ENCODE measurements at regions not wholly inside any gene's neighbourhood (a gene's known extent, or its start where the extent isn't known, plus 50 kb on each side); places are given as distances from the start of the nearest gene placed in this dataset.

DNA sequence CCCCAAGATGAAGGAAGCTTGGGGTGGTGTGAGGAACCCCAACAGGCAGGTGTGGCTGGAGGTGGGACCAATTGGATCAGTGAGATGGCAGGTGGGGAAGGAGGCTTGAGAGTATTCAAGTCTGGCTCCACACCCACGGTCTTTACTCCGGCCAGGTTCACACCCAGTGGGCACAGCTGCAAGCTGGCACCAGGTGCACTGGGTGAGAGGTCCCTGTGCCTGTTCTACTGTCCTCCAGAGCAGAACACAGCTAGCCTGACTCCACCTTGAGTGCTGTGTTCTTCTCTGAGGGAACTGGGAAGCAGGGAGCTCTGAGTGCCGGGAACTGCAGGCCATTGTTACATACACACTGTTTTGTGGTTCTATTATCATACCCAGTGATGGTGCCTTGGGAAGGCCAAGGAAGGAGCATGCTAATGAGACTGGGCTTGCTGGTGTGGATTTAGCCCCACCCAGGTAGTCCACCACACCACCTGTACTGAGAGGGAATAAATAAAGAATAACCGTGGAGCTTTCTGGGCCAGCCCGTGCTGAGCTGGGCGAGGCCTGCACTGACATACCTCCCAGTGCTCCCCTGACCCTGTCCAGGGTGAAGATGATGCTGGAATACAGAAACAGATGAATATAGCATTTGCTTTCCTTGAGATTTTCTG lies 93.4 kb downstream of the ABHD5 start:
- H3K4me1 Mint-ChIP-seq (ENCODE audit: low read depth): no peaks in the 10 kb centered on the region
- H3K36me3 Mint-ChIP-seq (ENCODE audit: insufficient read depth): no peaks in the 10 kb centered on the region
- H3K9me3 Mint-ChIP-seq: peaks cover under 1% of the 10 kb centered on the region
- ATAC-seq (no peak), DNase-seq (no peak)
- H3K4me3 Mint-ChIP-seq: no peak overlapping the region
- no peaks in the 10 kb centered on the region for H3K27me3 Mint-ChIP-seq (ENCODE audit: low read depth)

DNA sequence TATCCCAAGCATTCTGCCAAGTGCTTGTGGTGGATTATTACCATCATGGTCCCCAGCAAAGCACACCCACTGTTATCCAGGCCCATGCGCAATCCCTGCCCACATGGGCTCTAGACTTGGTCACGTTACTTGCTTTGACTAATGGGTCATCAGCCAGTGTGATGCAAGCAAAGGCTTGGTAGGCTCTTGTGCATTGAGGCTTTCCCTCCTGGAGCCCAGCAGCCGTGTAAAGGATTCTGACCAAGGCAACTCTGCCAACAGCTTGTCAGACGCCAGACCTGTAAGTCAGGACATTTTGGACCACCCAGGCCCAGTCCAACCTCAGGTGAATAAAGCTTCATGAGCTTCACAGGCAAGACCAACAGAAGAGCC lies 93.9 kb downstream of the ABHD5 start:
- Mint-ChIP-seq H3K9me3 (no peaks in the 10 kb centered on the region), H3K27me3 (ENCODE audit: low read depth) (no peaks in the 10 kb centered on the region), H3K4me1 (ENCODE audit: low read depth) (no peaks in the 10 kb centered on the region), H3K36me3 (ENCODE audit: insufficient read depth) (no peaks in the 10 kb centered on the region), H3K4me3 (no peak overlapping the region)
- DNase-seq: no peak
- ATAC-seq: no peak

DNA sequence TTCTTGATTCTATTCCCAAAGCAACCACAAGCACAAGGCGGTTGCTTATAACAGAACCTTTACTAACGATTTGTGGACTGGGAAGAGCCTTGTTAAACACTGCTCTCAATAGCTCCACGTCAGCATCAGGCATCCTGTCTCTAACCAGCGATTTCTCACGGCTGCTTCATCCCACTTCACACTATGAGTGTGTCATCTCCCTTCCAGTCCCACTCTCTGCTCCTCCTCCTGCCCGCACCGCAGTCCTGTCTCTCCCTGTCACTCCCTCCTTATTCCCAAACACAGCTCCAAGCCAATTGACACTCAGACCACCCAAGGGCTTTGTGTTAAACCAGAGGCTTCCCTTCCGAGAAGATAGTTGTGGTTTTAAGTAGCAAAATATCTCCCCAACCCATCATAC lies 94.8 kb downstream of the ABHD5 start:
- Mint-ChIP-seq H3K27me3 (ENCODE audit: low read depth) (peaks cover 3% of the 10 kb centered on the region), H3K4me3 (no peak overlapping the region), H3K36me3 (ENCODE audit: insufficient read depth) (no peaks in the 10 kb centered on the region), H3K9me3 (no peaks in the 10 kb centered on the region), H3K4me1 (ENCODE audit: low read depth) (no peaks in the 10 kb centered on the region)
- DNase-seq (no peak), ATAC-seq (no peak)

DNA sequence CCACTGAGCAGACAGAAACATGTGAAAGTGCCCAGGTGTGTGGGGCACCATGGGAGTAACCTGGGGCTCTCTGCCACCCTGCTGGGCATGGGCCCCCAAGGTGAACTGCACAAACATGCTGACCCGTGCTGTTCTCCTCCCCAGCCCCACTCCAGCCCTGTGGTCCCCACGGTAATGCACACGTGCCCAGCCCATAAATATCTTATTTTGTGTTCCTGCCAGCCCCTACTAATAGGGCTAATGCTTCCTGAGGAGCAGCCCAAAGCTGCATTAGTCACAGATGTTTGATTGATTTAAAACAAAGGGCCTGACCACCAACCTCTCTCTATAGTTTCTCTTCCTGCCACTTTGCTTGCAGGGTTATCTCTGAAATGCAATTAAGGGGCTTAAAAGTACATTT lies 95.4 kb downstream of the ABHD5 start:
- H3K36me3 Mint-ChIP-seq (ENCODE audit: insufficient read depth): no peaks in the 10 kb centered on the region
- H3K27me3 Mint-ChIP-seq (ENCODE audit: low read depth): peaks cover 4% of the 10 kb centered on the region
- ATAC-seq (no peak), DNase-seq (no peak)
- H3K4me3 Mint-ChIP-seq: no peak overlapping the region
- H3K9me3 Mint-ChIP-seq: no peaks in the 10 kb centered on the region
- H3K4me1 Mint-ChIP-seq (ENCODE audit: low read depth): no peaks in the 10 kb centered on the region

DNA sequence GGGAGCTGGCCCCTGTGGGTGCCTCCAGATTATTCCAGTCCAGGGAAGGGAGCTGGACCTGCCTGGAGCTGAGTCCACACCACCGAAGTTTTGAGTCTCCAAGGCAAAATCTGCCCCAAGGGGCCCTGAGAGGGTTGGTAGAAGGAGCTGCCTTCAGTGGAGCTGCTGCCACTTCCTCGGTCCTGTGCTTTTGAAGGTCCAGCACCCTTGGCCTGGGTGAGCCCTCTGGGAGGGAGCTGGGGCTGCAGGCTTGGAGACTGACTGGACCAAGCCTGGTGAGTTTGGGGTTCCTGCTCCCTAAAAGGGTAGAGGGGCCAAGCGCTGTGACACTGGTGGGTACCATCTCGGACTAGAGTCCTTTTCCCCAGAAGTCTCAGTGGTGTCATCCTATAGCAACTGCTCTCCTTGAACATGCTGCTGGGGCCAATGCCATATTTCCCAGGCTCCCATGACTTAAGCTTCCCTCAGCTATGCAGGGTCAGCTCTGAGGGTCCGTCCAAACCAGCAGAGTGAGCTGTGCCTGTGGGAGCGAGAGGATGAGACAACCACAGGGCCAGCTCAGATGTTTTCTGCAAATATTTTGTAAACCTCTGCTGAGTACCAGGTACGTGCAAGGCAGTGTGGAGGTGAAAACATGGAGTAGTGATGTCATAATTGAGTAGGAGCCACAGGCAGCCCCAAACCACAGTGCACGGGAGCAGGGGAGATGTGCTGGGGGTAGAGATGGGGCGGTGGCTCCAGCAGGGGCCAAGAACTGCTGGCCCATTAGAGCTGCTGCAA lies 96.0 kb downstream of the ABHD5 start:
- no peaks in the 10 kb centered on the region for H3K4me1 Mint-ChIP-seq (ENCODE audit: low read depth)
- H3K4me3 Mint-ChIP-seq: no peak overlapping the region
- H3K9me3 Mint-ChIP-seq: no peaks in the 10 kb centered on the region
- DNase-seq (no peak), ATAC-seq (no peak)
- peaks cover 9% of the 10 kb centered on the region for H3K27me3 Mint-ChIP-seq (ENCODE audit: low read depth)
- no peaks in the 10 kb centered on the region for H3K36me3 Mint-ChIP-seq (ENCODE audit: insufficient read depth)

DNA sequence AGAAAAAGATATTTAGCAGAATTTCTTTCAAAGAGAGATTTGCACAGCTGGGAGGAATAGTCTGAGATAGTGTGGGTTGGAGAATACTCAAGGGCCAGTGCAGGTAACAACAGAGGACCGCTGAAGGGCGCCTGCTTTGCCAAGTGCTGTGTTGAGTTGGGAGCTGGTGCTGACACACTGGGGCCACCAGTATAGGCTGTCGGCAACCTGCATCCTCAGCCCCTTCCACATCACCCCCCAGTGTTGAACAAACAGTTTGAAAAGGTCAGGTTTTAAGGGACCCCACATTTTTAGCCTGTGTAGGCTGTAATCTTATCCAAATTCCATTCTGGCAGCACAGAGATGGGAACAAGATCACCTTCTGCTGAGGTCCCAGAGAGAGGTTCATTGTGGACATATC lies 96.6 kb downstream of the ABHD5 start:
- H3K4me3 Mint-ChIP-seq: no peak overlapping the region
- DNase-seq: no peak
- ATAC-seq: no peak
- H3K36me3 Mint-ChIP-seq (ENCODE audit: insufficient read depth): no peaks in the 10 kb centered on the region
- peaks cover 9% of the 10 kb centered on the region for H3K27me3 Mint-ChIP-seq (ENCODE audit: low read depth)
- H3K4me1 Mint-ChIP-seq (ENCODE audit: low read depth): no peaks in the 10 kb centered on the region
- H3K9me3 Mint-ChIP-seq: no peaks in the 10 kb centered on the region

DNA sequence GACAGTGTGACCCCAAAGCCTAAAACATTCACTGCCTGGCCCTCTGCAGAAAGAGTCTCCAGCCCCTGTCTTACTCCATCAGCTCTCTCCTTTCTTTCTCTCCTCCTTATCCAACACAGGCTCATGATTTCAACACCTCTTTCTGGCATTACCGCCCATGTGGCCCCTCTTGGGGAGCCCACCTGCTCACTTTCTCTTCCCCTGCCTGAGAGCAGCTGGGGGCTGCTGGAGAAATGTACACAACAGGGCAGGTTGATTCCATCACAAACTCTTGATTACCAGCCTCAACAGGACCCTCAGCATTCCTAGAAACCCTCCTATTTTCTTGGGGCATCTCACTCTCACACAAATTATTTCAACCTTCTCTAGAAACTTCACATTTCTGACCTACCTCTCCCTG lies 98.3 kb downstream of the ABHD5 start:
- no peaks in the 10 kb centered on the region for H3K4me1 Mint-ChIP-seq (ENCODE audit: low read depth)
- no peaks in the 10 kb centered on the region for H3K36me3 Mint-ChIP-seq (ENCODE audit: insufficient read depth)
- peaks cover 9% of the 10 kb centered on the region for H3K27me3 Mint-ChIP-seq (ENCODE audit: low read depth)
- no peak overlapping the region for H3K4me3 Mint-ChIP-seq
- H3K9me3 Mint-ChIP-seq: no peaks in the 10 kb centered on the region
- no peak for DNase-seq
- no peak for ATAC-seq

DNA sequence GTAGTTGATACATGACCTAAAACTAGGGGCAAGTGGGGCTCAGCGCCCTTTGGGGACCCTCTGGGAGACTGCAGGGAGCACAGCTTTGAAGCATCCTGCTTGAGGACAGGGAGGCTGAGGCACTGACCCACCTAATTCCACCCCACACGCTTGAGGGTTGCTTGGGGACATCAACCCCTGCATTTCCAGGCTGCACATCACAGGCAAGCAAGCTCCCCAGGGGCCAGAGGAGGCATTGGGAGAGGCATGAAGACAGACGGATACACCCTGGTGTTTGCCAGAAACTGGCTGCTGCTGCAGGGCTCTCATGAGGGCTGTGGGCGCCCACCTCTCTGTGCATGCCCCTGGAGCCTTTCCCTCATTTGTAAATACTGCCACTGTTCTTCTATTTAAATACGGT lies 99.3 kb downstream of the ABHD5 start:
- Mint-ChIP-seq H3K9me3 (no peaks in the 10 kb centered on the region), H3K4me1 (ENCODE audit: low read depth) (no peaks in the 10 kb centered on the region), H3K27me3 (ENCODE audit: low read depth) (peaks cover 13% of the 10 kb centered on the region), H3K36me3 (ENCODE audit: insufficient read depth) (no peaks in the 10 kb centered on the region), H3K4me3 (no peak overlapping the region)
- DNase-seq (no peak), ATAC-seq (no peak)

DNA sequence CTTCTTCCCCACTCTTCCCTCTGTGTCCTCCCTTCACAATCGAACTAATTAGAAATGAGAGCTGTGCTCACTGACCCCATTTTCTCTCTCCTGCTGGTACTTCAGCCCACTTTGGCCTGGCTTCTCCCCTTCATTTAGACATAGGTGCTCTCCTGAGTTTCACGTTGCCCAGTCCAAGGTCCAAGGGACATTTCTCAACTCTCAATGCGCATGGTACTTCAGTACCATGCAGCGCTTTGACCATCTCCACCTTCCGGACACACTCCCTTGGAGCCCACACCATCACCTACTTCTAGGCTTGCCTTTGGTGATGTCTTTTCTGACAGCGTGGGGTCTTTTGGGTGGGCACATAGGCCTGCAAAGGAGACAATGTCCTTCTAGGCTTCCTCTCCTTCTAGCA lies 99.7 kb downstream of the ABHD5 start:
- ATAC-seq (no peak), DNase-seq (no peak)
- Mint-ChIP-seq H3K4me1 (ENCODE audit: low read depth) (no peaks in the 10 kb centered on the region), H3K36me3 (ENCODE audit: insufficient read depth) (no peaks in the 10 kb centered on the region), H3K9me3 (no peaks in the 10 kb centered on the region), H3K4me3 (no peak overlapping the region), H3K27me3 (ENCODE audit: low read depth) (peaks cover 13% of the 10 kb centered on the region)

DNA sequence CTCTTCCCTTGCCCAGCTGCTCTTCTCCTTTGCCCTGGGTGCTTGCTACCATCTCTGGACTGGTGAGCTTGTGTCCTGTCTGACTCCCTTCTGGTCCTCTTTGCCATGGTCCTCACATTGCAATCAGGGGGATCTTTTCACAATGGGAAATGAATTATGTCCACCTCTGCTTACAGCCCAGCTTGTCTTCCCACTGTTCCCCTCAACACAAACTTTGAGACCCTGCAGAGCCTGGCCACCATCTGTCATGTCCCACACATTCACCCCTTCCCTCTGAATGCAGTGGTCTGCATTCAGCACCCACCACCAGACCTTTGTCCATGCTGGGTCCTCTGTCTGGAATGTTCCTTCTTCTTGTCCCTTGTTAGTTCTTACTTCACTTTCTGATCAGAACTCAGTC lies 100.5 kb downstream of the ABHD5 start:
- Mint-ChIP-seq H3K27me3 (ENCODE audit: low read depth) (peaks cover 17% of the 10 kb centered on the region), H3K4me1 (ENCODE audit: low read depth) (no peaks in the 10 kb centered on the region), H3K9me3 (no peaks in the 10 kb centered on the region), H3K36me3 (ENCODE audit: insufficient read depth) (no peaks in the 10 kb centered on the region), H3K4me3 (no peak overlapping the region)
- ATAC-seq: no peak
- DNase-seq: no peak

DNA sequence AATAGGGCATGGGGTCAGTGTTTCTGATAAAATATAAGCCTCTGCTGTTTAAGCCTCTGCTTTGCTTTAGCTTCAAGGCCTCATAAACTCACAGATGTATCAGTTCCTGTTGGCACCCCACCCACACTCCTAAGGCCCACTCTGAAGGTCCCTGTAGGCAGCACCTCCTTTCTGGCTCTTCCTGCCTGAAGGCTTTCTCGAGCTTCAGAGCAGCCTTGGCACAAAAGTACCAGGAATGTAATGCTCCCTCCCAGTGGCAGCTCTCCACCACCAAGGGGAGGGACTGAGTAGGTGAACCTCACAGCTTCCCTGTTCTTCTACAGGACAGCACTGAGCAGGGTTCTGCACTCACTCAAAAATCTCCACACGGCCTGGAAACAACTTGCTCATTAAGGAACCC lies 102.2 kb downstream of the ABHD5 start:
- no peak for ATAC-seq
- DNase-seq: no peak
- Mint-ChIP-seq H3K4me3 (no peak overlapping the region), H3K27me3 (ENCODE audit: low read depth) (peaks cover 18% of the 10 kb centered on the region), H3K4me1 (ENCODE audit: low read depth) (no peaks in the 10 kb centered on the region), H3K36me3 (ENCODE audit: insufficient read depth) (no peaks in the 10 kb centered on the region), H3K9me3 (no peaks in the 10 kb centered on the region)

DNA sequence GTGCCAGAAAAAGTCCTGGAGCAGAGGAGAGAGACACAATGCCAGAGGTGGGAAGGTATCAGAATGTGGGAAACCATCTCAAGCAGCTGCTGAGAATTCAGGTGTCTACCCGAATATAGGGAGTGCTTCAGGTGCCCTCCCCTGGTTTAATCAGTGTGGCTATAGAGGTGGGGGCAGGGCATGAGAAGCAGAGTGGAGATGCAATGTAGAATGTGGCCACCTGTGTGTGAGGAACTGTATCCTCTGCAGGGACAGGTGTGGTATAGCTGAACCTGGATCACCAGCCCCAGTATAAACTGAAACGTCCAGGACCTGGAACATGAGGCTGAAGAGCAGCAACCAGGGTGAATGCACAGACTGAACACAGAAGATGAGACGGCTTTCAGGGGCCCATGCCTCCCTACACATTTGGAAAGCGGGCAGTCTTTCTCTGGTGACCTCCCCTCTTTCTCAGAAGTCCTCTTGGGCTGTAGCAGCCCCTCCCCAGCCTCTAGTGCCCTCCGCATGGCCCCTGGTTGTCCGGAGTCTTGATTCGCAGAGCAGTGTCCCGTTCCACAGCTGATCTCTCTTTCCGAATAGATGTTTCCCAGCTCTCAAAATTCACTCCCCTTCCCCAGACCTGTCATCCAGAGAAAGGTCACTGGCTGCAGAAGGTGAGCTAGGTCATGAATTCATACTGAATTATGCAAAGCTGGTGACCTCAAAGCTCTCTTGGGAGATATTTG lies 103.1 kb downstream of the ABHD5 start:
- no peaks in the 10 kb centered on the region for H3K9me3 Mint-ChIP-seq
- ATAC-seq: no peak
- H3K4me3 Mint-ChIP-seq: no peak overlapping the region
- no peaks in the 10 kb centered on the region for H3K4me1 Mint-ChIP-seq (ENCODE audit: low read depth)
- H3K36me3 Mint-ChIP-seq (ENCODE audit: insufficient read depth): no peaks in the 10 kb centered on the region
- no peak for DNase-seq
- peaks cover 22% of the 10 kb centered on the region for H3K27me3 Mint-ChIP-seq (ENCODE audit: low read depth)

DNA sequence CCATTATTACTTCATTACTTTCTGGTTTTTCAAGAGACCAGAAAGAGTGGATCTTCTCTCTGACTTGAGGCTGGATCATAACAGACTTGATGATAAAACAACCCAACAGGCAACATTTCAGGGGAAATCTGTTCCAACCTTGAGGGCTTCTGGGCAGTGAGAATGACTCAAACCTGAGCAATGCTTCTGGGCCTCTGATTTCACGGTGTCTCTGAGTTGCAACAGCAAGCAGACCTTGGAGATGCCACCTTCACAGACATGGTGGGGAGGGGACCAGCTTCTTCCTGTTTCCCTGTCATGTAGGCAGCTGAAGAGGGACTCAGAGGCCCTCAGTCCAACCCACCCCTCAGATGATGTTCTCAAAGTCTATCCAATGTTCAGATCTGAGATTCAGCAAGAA lies 104.0 kb downstream of the ABHD5 start:
- Mint-ChIP-seq H3K9me3 (no peaks in the 10 kb centered on the region), H3K4me1 (ENCODE audit: low read depth) (no peaks in the 10 kb centered on the region), H3K36me3 (ENCODE audit: insufficient read depth) (no peaks in the 10 kb centered on the region), H3K4me3 (no peak overlapping the region), H3K27me3 (ENCODE audit: low read depth) (peaks cover 22% of the 10 kb centered on the region)
- ATAC-seq (no peak), DNase-seq (no peak)

DNA sequence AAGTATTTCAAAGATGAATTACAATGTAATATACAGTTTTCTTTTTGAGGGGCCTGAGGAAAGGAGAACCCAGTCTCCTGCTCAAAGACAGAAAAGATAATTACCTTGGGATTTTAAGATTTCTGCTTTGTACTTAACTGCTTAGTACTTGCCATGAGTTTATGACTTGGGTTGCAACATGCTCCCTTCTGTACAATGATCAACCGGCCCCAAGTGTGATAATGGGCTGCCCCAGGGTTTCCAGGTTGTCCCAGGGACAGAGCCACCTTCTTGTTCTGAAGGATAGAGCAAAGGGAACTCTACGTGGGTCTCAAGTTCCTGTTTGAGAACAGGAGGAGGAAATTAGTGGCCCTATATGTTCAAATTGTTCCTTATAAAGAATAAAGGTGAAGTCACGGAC lies 104.8 kb downstream of the ABHD5 start:
- Mint-ChIP-seq H3K36me3 (ENCODE audit: insufficient read depth) (no peaks in the 10 kb centered on the region), H3K27me3 (ENCODE audit: low read depth) (peaks cover 20% of the 10 kb centered on the region), H3K4me1 (ENCODE audit: low read depth) (no peaks in the 10 kb centered on the region), H3K4me3 (no peak overlapping the region), H3K9me3 (no peaks in the 10 kb centered on the region)
- no peak for DNase-seq
- ATAC-seq: no peak

DNA sequence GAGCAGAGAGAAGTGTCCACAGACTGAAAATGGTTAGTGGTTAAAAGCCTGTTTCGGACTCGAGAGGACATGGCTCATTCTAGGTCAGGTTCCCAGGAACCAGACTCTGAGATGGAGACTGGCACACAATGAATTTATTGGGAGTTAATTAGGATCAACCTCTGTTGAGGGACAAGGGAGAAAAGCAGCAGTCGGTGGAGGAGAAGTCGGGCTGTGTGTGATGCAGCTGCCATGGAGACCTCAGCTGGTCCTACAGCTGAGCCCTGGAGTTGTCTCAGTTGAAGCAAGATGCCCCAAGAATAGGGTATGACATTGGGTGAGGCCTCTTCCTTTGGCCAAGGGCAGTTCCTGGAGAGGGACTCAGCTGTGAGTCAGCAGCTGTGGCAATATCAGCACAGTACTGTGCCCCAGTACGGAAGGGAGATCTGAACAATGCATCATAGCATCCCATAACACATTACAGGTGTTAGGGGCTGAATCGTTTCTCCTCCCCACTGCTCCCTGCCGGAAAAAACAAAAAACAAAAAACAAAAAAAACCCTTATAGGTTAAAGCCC lies 105.4 kb downstream of the ABHD5 start:
- H3K36me3 Mint-ChIP-seq (ENCODE audit: insufficient read depth): no peaks in the 10 kb centered on the region
- H3K27me3 Mint-ChIP-seq (ENCODE audit: low read depth): peaks cover 18% of the 10 kb centered on the region
- ATAC-seq: no peak
- no peaks in the 10 kb centered on the region for H3K4me1 Mint-ChIP-seq (ENCODE audit: low read depth)
- H3K9me3 Mint-ChIP-seq: no peaks in the 10 kb centered on the region
- DNase-seq: no peak
- no peak overlapping the region for H3K4me3 Mint-ChIP-seq

All from activated T-cell treated with anti-CD3 and anti-CD28 coated beads, Interleukin-2, amount 50 U/mL, for 4 hours (primary cell).